GM19324 (cell line): ENCODE measurements at regions not wholly inside any gene's neighbourhood (a gene's known extent, or its start where the extent isn't known, plus 50 kb on each side); places are given as distances from the start of the nearest gene placed in this dataset.

Source experiments
- ATAC-seq: cut with Tn5 transposase; IDR thresholded peaks from one replicate; pipeline ENCODE4 v1.9.1; 2021; ENCODE audit warnings: mild to moderate bottlenecking, moderate library complexity; ENCODE audit not compliant: unreplicated experiment, low FRiP score

DNA sequence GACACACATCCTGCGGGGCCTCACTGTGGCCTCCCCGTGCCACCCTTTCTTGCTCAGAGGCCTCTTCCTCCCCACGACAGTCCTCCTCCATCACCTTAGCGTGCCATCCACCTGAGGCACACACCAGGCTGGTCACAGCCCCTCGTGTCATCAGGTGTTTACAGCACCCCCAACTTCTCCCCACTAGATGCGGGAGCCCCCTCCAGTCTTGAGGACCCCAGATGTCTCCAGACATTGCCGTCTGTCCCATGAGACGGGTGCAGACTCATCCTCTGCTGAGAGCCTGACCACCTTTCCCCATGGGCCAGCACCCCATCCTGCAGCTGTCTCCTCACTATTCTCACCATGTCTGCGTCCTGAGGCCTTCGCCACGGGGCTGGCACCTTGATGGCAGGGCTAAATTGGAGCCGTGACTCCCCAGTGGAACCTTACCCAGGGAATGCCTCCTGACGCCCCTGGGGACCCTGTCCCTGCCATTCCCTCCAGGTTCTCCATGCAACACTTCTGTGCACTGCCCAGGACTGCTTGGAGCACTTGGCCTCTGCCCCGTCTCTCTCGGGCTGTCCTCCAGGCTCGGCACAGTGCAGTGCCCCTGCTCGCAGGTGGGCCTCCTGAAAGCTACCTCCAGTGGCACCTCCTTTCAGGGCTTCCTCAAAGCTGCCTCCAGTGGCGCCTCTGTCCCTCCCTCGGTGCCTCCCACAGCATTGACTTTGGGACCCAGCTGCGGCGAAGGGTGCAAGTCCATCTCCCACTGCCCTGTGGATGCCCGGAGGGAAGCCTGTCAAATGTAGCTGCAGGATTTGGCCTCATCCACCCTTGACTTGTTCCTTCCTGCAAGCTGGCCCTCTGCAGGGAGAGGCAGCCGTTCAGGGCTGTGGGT lies 1386.8 kb downstream of the BRD1 start:
- ATAC-seq, result no peak

DNA sequence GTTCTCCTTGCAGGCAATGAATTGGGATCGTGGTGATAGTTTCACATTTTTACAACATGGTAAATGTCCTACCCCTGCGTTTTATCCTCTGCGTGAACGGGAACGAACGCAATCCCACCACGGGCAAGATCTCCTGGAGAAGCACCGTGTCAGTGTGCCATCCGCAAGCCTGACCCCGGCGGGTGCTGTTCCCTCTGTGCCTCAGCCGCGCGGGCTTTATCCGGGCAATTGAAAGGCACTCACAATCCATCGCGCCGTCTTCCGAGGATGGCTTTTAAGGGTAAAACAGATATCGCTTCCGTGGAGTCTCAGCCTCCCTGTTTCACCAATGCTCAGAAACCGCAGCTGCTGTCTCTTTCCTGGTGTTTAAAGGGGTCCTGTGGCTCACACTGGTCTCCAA lies 1387.5 kb downstream of the BRD1 start:
- no peak for ATAC-seq

DNA sequence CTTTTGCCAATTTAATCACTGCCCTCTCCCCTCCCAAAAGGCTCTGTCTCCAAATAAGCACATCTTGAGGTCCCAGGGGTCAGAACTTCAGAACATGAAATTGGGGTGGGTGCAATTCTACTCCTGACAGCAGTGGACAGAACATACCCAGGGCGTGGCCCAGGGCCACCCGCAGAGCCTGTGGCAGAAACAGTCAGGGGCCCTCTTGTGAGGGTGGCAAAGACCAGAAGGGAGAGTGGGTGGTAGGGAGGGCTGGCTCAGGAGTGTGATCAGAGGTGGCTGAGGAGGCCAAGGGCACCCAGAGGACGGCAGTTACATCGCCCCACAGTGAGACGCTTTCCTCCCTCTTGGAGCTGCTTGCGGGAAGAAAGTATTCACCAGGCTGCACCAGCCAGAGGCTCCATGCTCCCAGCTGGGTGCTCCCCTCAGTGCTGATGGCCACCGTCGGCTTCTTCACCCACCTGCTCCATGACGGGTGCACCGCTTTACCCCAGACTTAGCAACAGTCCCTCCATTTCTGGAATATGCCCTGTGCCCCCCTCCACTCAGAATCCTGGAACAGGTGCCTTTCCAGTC lies 1388.0 kb downstream of the BRD1 start:
- no peak for ATAC-seq

DNA sequence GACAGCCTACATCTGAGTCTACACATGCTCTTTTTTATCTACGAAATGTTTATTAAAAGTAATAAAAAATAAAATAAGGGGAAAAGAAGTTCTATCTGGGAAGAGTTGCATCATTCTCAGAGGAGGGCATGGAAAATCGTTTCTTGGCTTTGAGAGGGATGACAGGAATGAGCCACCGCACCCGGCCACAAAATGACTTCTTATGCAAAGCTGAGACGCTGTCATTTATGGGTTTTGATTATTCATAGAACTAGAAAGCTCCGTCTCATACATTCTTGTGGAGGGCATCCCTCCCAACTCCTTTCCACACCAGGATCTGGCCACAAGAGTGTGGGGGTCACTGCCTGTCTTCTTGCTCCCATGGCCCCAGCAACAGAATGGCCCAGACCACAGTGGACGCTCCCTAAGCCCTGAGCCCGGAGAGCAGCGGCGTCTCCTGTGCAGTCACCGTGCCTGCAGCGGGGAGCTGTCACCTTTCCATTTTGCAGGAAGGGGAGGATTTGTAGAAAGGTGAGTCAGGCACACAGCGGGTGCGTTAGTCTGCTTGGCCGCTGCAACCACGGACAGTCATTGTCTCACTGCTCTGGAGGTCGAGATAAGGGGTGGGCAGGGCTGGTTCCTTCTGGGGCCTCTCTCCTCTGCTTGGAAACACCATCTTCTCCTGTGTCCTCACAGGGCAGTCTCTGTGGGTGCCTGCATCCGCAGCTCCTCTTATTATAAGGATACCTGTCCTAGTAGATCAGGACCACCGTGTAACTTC lies 1388.7 kb downstream of the BRD1 start:
- ATAC-seq, result no peak

DNA sequence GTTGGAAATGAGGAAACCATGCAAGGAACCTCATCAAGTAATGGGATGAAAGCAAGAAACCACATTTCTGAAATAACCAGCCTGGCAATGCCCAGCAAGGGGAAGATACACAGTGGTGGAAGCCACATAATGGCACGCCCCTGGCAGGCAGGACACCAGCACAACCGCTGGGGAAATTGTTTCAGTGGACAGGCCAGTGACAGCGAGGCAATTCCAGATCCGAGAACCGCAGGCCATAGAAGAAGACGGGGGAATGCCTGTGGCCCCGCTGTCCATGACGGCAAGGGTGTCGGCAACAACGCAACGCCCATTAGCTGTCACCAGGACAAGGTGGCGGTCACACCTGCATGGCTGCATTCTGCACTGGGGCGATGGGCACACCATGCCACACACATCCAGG lies 1389.6 kb downstream of the BRD1 start:
- ATAC-seq, result no peak

DNA sequence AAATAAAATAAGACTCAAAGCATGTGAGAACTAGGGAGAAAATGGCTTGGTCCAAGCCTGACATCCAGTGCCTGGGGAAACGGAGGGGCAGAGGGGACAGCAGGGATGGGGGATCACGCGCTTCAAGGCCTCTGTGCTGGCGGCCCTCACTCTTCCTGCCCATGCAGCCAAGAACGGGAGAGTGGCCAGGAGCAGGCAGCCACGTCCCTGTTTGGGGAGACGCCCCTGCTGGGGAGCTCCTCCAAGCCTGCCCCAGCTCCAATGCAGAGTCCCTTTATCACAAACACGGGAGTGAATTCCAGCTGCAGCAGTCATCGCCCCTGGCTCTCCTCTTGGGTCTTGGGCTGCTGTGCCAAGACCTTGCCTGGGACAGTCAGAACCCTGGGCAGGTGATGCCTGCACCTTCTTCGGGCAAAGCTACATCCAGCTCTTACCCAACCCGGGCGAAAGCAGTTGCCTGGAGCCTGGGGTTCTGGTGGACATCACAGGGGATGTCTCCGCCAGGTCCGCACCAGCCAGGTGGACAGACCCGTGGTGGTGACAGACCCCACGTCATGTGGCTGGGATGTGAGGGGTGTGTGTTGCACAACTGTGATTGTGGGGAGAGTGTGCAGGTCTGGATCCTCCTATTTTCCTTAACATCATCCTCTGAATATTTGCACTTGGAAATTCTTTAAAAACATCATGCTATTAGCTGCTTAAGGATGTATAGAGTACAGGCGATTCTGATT lies 1391.3 kb downstream of the BRD1 start:
- no peak for ATAC-seq

DNA sequence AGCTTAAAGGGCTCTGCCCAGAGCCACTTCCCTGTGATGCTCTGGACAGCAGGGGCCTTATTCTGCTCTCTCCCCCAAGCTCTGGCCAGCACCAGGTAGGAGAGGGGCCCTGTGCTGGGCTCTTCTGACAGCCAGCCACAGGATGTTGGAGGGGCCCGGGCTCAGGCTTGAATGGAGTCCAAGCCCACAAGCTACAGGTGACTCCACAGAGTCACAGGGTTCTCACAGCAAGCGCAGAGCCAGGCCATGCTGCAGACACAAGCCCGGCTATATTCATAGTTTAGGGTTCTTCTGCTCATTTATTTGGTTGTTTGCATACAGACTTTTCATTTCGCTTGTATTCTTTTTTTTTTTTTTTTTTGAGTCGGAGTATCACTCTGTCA lies 1392.8 kb downstream of the BRD1 start:
- ATAC-seq, result no peak

DNA sequence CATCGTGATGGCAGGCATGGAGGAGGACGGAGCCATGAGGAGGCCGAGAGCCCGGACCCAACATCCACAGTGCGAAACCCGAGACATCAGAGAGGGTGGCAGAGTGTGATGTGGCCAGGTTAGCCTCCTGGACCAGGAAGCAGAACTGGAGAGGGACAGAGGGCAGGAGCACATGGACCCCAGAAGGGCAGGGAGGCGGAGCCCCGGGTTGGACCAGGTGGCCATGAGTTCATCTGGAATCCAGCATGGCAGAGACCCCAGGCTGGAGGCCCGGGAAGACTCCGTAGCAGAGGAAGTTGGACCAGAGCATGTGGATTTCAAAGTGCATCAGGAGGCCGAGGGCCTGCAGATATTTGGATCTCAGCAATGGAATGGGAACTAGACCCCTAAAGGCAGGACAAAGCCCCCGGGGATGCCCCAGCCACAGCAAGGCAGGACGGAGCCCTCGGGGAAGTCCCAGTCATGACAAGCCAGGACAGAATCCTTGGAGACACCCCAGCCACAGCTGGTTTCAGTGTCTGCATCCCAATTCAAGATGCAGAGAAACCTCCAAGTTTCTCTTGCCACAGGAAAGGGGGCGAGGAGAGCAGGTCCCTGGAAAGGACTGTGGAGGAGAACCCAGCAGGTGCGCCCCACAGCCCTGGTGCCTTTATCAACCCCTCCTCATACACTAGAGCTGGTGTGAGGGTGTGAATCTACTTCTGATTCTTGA lies 1393.4 kb downstream of the BRD1 start:
- ATAC-seq, result no peak

DNA sequence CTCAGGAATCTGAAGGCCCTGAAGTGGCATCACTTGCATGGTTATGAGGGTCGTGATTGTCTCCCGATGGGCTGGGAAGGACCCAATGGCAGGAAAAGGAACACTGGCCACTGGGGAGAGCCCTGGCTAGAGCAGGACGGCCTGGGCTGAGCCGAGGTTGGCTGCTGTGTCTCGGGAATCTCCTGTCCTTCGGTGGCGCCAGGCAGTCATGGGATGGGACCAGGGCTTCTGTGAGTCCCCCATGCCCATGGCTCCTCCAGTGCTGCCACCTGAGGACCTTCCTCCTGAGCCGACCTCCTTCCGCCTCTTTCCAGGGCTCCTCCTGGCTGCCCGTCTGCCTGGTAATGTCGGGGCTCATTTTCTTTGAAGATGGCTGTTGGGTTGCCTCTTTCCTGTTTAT lies 1394.0 kb downstream of the BRD1 start:
- ATAC-seq, result no peak

DNA sequence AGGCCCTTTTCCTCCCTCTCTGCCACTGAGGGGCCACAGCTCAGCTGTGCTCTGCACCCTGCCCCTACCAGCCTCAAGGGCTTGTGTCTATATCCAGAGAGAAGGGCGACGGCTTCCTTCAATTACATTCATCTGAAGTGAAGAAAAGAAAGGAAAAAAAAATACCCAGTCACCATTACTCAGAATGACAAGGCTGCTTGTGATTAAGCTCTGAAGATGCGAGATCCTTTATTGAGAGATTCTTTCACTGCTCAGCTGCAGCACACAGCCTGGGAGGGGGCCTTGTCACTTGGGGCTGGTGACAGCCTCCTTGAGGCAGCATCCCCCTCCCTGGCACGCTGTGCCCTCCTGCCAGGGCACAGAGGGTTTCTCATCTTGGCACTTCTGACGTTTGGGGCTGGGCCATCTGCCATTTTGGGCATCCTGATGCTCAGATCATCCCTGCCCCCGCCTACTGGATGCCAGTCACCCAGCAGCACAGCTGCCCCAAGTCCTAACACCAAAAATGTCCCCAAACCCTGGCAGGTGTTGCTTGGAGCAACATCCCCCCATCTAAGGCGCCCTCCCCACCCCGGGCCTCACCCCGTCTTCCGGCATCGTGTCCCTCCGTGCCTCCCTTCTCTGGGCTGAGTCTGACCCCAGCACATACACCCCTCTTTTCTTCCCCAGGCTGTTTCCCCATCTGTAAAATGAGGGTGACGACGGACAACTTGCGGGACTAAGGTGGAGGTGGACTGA lies 1394.7 kb downstream of the BRD1 start:
- no peak for ATAC-seq

DNA sequence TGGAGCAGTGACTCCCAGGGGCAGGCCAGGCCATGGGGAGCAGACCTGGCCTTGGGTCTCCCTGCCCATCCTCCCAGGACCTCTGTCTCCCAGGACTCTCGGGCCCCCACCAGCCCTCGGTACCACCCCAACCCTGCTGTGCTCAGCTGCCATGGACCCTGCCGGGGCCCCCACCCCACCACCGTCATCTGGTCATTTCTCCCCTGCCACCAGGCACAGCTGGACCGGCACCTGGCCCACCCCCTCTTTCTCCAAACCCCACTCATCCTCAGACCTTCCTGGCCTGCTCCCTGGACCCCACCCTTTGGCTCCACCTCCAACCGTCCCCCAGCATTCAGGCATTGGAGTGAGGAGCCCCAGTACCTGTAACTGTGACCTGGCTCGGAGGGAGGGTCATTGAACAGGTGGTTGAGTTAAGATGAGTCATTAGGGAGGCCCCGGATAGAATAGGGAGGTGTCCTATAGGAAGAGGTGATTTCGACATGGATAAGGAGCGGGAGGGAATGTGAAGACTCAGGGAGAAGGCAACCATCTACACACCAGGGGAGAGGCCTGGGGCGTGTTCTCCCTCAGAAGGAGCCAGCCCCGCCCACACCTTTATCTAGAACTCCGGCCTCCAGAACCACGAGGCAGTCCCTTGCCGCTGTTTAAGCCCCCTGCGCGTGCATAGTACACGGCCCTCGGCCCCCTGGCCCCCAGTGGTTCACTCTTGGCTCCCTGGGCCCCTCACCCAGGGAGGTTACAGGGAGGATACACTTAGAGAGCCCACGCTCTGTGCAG lies 1395.9 kb downstream of the BRD1 start:
- no peak for ATAC-seq

DNA sequence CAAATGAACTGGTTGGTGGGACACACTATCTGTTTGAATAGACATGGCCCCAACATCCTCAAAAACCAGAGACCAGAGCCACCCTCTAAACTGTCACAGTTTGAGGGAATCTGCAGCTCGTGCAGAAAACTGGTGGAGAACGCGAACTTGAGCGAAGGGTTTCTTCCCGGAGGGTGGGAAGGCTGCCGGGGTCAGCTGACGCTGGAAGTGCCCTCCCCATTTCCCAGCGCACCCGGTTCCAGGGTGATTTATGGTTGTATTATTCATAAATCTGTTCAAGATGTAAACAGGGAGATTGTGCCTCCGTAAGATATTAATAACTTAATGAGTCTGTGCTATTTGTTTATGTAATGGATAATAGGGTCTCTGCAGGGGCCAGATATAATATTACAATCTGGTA lies 1396.7 kb downstream of the BRD1 start:
- ATAC-seq, result no peak

DNA sequence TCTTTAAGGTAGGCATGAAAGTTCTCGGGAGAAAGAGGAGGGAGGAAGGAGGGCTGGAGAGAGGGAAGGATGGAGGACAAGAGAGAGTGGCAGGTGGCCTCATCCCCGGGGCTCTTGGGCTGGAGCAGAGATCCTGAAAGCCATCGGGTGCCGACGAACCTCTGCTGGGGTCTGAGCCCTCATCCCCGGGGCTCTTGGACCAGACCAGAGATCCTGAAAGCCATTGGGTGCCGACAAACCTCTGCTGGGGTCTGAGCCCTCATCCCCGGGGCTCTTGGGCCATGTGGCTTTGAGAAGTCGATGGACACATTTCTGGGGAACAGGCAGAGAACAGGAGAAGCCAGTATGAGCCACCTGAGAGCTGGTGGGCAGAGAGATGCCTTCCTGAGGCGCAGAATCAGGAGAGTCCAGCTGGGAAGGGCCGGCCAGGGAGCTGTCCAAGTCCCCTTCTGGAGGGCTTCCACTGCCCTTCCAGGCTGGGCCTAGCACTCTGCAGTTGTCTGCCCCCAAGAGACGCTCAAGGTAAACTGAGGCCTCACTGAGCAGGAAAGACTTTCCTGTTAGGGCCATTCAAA lies 1398.1 kb downstream of the BRD1 start:
- ATAC-seq, result no peak

DNA sequence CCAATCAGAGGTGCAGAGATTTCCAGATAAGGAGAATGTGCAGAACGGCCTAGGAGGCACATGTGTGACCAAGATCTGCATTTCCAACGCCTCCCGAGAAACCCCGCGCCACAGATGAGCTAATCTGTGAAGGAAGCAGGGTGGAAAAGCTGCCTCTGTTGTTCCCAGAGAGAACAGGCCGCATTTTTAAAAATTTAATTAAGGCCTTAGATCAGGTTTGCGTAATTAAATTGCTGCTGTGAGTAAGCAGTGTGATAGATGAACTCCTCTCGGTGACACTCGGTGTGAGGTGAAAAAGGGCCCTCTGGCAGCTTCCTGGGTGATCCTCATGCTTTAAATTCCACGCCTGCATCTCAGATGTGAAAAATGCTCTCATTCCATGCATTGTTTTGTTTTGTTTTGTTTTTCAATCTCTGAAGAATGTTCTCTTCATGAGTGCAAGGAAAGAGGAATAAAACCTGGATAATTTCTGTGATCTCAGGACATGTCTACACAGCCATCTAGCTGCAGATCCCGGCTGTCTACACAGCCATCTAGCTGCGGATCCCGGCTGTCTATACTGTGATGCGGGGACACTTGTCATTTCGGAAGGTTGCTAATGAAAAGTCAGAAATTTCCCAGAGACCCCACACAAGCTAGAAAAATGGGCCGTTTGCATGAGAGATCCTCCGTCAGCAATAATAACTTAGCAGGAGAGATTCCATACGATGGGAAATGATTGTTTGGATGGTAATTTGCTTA lies 1398.9 kb downstream of the BRD1 start:
- no peak for ATAC-seq

DNA sequence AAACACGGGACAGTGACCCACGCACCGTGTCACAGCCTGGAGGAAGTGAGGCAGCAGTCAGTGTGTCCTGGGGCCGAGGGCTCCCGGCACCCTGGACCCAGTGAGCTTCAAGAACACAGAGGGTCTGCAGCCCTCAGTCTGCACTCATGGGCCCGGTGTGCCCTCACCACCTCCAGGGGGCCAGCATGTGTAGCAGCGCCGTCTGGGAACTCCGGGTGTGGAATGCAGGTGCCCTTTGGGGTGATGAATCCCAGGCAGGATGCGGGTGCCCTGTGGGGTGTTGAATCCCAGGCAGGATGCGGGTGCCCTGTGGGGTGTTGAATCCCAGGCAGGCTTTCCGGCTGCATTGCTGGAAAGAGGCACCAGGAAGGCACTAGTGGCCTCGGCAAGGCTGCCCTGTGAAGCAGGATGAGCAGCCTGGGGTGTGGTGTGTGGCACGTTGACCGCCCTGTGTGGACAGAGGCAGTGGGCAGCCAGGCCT lies 1399.9 kb downstream of the BRD1 start:
- ATAC-seq, result no peak

DNA sequence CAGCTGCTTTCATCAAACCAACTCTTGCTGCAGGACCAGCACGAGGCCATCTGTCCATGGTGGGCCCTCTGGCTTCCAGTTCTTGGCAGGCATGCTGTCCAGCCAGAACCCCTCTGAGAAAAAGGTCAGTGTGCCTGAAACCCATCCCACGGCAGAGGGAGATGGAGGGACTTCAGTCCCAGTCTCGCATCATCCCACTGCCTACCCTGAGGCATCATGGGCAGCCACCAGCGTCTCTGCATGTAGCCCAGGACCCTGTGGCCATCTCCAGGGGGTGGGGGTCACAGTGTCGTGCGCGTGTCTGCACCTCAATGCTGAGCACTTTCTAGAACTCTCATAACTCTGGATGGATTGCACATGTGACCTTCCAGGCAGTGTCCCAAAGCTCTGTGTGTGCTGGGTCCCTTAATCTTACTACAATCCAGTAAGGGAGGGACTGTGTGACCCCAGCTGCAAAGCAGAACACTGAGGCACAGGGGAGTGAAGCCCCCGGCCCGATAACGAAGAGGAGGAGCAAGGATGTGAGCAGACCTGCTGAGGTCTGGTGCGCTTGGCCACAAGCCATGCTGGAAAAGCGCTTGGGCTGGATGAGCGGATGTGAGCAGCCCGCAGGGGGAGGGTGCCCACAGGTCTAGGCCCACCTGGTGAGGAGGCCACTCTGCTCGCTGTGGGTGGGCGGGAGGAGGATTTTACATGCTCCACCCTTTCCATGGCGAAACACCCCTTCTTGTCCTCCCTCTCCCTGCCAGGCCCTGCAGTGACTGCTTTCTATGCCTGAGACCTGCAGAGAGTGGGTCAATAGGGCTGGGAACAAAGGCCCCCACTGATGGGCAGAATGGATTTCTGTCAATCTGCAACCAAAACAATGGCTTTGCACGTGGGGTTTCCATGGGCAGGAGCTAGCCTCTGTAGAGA lies 1401.0 kb downstream of the BRD1 start:
- ATAC-seq, result no peak

DNA sequence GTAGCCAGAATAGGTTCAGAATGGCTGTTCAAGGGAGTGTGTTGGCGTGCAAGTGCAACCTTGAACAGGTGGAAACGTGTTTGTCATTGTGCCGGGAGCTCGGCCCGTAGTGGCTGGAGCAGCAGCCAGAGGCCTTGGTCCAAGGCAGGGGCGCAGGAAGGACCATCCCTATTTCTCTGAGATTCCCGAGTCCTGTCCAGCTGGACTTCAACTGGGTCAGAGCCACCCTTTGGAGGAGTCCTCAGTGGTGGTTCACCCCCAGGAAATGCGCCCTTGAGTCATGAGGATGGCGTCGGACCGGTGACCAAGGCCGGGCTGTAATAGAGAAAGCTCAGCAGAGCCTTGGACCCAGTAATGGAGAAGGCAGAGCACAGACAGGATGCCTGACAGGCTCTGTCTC lies 1402.0 kb downstream of the BRD1 start:
- no peak for ATAC-seq
